T-cell (primary cell): ENCODE measurements at regions not wholly inside any gene's neighbourhood (a gene's known extent, or its start where the extent isn't known, plus 50 kb on each side); places are given as distances from the start of the nearest gene placed in this dataset.

Source experiments
- ATAC-seq, 4 experiments: fragments of 200-7000 bp in 3 of 4; fragments of 150-1000 bp in 1 of 4; cut with Tn5 transposase; replicated peaks in 1 of 4; 1 replicate in 3 of 4; 2 replicates in 1 of 4; pipeline ENCODE4 v1.10.0; 2021; ENCODE audit warnings: moderate library complexity in 3 of 4, mild to moderate bottlenecking in 2 of 4, moderate number of reproducible peaks in 1 of 4
- CTCF ChIA-PET, 2 donors: fragments of 300-600 bp; sonication (Branson Sonifier 250); formaldehyde crosslinking; loops; one replicate each; lab custom pipeline; 2022; ENCODE audit warnings: antibody characterized with exemption in 2 of 2; lab: Charles Lee
- POLR2A ChIA-PET, 2 donors: fragments of 300-600 bp; sonication (Branson Sonifier 250); formaldehyde crosslinking; loops; one replicate each; lab custom pipeline; 2022; ENCODE audit warnings: antibody characterized with exemption in 2 of 2; lab: Charles Lee
- DNase-seq, 35 experiments: peaks; one replicate each; pipeline versions ENCODE4 v3.0.0 to v3.0.0-alpha.2; 2013 to 2023
- H3K27ac ChIP-seq: one replicate; pipeline ENCODE4 v1.5.1; 2013; ENCODE audit warnings: low read length
- H3K27me3 ChIP-seq, 2 experiments: replicated peaks in 1 of 2; 1 replicate in 1 of 2; 2 replicates in 1 of 2; pipeline versions ENCODE4 v1.6.1 to v1.7.0; 2013; ENCODE audit warnings: low read length in 1 of 2, mixed read lengths in 1 of 2; ENCODE audit not compliant: control insufficient read depth in 2 of 2, insufficient read depth in 2 of 2; ENCODE audit errors: extremely low read depth in 1 of 2
- H3K36me3 ChIP-seq, 2 donors: 1 replicate in 1 of 2; 2 replicates in 1 of 2; pipeline versions ENCODE4 v1.6.1 to v1.7.0; 2013; ENCODE audit warnings: low read length in 1 of 2; ENCODE audit not compliant: control insufficient read depth in 2 of 2, insufficient read depth in 1 of 2; ENCODE audit errors: extremely low read depth in 1 of 2
- H3K4me1 ChIP-seq, 2 experiments: 1 replicate in 1 of 2; 2 replicates in 1 of 2; pipeline versions ENCODE4 v1.6.1 to v1.7.0; 2013; ENCODE audit warnings: low read length in 2 of 2, mixed read lengths in 1 of 2; ENCODE audit not compliant: insufficient read depth in 2 of 2, control insufficient read depth in 1 of 2; ENCODE audit errors: extremely low read depth in 1 of 2
- H3K4me3 ChIP-seq, 2 donors: 1 replicate in 1 of 2; 2 replicates in 1 of 2; pipeline versions ENCODE4 v1.5.1 to v1.7.0; 2013; ENCODE audit warnings: mild to moderate bottlenecking in 2 of 2, low read length in 1 of 2, moderate library complexity in 1 of 2; ENCODE audit not compliant: control insufficient read depth in 1 of 2; ENCODE audit errors: extremely low read depth in 1 of 2
- H3K9me3 ChIP-seq: 2 replicates; pipeline ENCODE4 v1.7.0; 2013
- H3K27ac Mint-ChIP-seq, 2 donors: one replicate each; pipeline ENCODE4 v1.8.0; 2020 to 2021; ENCODE audit warnings: mild to moderate bottlenecking in 2 of 2, mixed read lengths in 2 of 2
- H3K27me3 Mint-ChIP-seq, 2 donors: one replicate each; pipeline ENCODE4 v1.8.0; 2021 to 2022; ENCODE audit warnings: mixed read lengths in 2 of 2
- H3K36me3 Mint-ChIP-seq: one replicate; pipeline ENCODE4 v1.8.0; 2021; ENCODE audit warnings: mixed read lengths
- H3K4me1 Mint-ChIP-seq, 3 donors: one replicate each; pipeline ENCODE4 v1.8.0; 2020 to 2022; ENCODE audit warnings: mixed read lengths in 3 of 3, mild to moderate bottlenecking in 1 of 3
- H3K4me3 Mint-ChIP-seq, 3 donors: one replicate each; pipeline ENCODE4 v1.8.0; 2020 to 2022; ENCODE audit warnings: mild to moderate bottlenecking in 3 of 3, mixed read lengths in 3 of 3, moderate library complexity in 3 of 3
- H3K9me3 Mint-ChIP-seq, 3 donors: one replicate each; pipeline ENCODE4 v1.8.0; 2020 to 2022; ENCODE audit warnings: mixed read lengths in 3 of 3
- WGBS: methylation state at CpG from one replicate; pipeline ENCODE4 v1.1.5; 2013; ENCODE audit warnings: missing lambda C conversion rate; ENCODE audit not compliant: insufficient coverage; 5-methylcytosine and 5-hydroxymethylcytosine counted together

- peaks cover 0 to 3% of the 10 kb centered on the region in 2 experiments for H3K4me1 ChIP-seq
- WGBS = 82% methylated on average over 2 of the region's 3 CpGs
- Mint-ChIP-seq H3K27ac (no peak overlapping the region), H3K9me3 (peaks cover 3 to 11% (median 9%) of the 10 kb centered on the region in 3 donors), H3K4me3 (no peak overlapping the region), H3K36me3 (peaks cover 2% of the 10 kb centered on the region), H3K4me1 (peaks cover 3 to 8% (median 6%) of the 10 kb centered on the region in 3 donors), H3K27me3 (no peaks in the 10 kb centered on the region)
- H3K4me3 ChIP-seq = no peak overlapping the region
- no peak for DNase-seq
- H3K9me3 ChIP-seq = peaks cover 6% of the 10 kb centered on the region
- CTCF ChIA-PET = no interaction called here
- ATAC-seq = no peak
- POLR2A ChIA-PET = no interaction called here
- H3K27ac ChIP-seq = no peak overlapping the region
- H3K27me3 ChIP-seq = no peaks in the 10 kb centered on the region
- H3K36me3 ChIP-seq = no peaks in the 10 kb centered on the region
Measured at GRCh38 chr15:58292751-58293175, 139.0 kb upstream of the LIPC start.

GRCh38 chr15:58293622-58294550, 137.9 kb upstream of the LIPC start:
- Histone ChIP-seq H3K4me1 (peaks cover 0 to 3% of the 10 kb centered on the region in 2 experiments), H3K27ac (no peak overlapping the region), H3K4me3 (no peak overlapping the region), H3K36me3 (no peaks in the 10 kb centered on the region), H3K9me3 (peaks cover 6% of the 10 kb centered on the region), H3K27me3 (no peaks in the 10 kb centered on the region)
- ATAC-seq (no peak), DNase-seq (no peak)
- no peak overlapping the region for H3K27ac Mint-ChIP-seq
- POLR2A ChIA-PET = no interaction called here
- H3K4me3 Mint-ChIP-seq = no peak overlapping the region
- 78% methylated on average over 2 of the region's 8 CpGs for WGBS
- H3K4me1 Mint-ChIP-seq = peaks cover 3 to 8% (median 6%) of the 10 kb centered on the region in 3 donors
- CTCF ChIA-PET = interaction anchor here in 1 of 2 donors (0.6 kb wide), 1 partner anchor 403 kb away, joined by 3 read pairs; no protein-coding TSS in a partner anchor
- peaks cover 2% of the 10 kb centered on the region for H3K36me3 Mint-ChIP-seq
- H3K27me3 Mint-ChIP-seq = peaks cover 4 to 5% of the 10 kb centered on the region in 2 donors
- peaks cover 3 to 11% (median 9%) of the 10 kb centered on the region in 3 donors for H3K9me3 Mint-ChIP-seq

GRCh38 chr15:58294681-58295254, 137.0 kb upstream of the LIPC start:
- no CpG with 5 or more reads among the region's 2 CpGs for WGBS
- no peak overlapping the region for H3K27ac Mint-ChIP-seq
- ChIA-PET CTCF (no interaction called here), POLR2A (interaction anchor here (0.6 kb wide), 3 partner anchors 378 to 626 kb away, joined by 3 to 5 read pairs (median 3); no protein-coding TSS in a partner anchor)
- Histone ChIP-seq H3K4me1 (peaks cover 0 to 3% of the 10 kb centered on the region in 2 experiments), H3K27ac (no peak overlapping the region), H3K9me3 (peaks cover 6% of the 10 kb centered on the region), H3K4me3 (no peak overlapping the region), H3K27me3 (peaks cover 0 to 7% of the 10 kb centered on the region in 2 experiments), H3K36me3 (peaks cover 0 to 3% of the 10 kb centered on the region in 2 donors)
- H3K4me3 Mint-ChIP-seq = no peak overlapping the region
- DNase-seq = no peak
- H3K27me3 Mint-ChIP-seq = peaks cover 4 to 5% of the 10 kb centered on the region in 2 donors
- H3K4me1 Mint-ChIP-seq = peaks cover 3 to 6% (median 5%) of the 10 kb centered on the region in 3 donors
- no peak for ATAC-seq
- H3K36me3 Mint-ChIP-seq = peaks cover 2% of the 10 kb centered on the region
- H3K9me3 Mint-ChIP-seq = peaks cover 3 to 11% (median 9%) of the 10 kb centered on the region in 3 donors

- H3K36me3 ChIP-seq = peaks cover 0 to 3% of the 10 kb centered on the region in 2 donors
- Mint-ChIP-seq H3K4me3 (no peak overlapping the region), H3K27me3 (peaks cover 4 to 5% of the 10 kb centered on the region in 2 donors), H3K4me1 (peaks cover under 1 to 3% (median 2%) of the 10 kb centered on the region in 3 donors), H3K9me3 (peaks cover 3 to 11% (median 9%) of the 10 kb centered on the region in 3 donors), H3K36me3 (peaks cover 2% of the 10 kb centered on the region), H3K27ac (no peak overlapping the region)
- POLR2A ChIA-PET = interaction anchor here in 1 of 2 donors (0.6 kb wide), 2 partner anchors 480 to 627 kb away, joined by 3 read pairs; no protein-coding TSS in a partner anchor
- CTCF ChIA-PET = no interaction called here
- no CpG with 5 or more reads among the region's 7 CpGs for WGBS
- H3K4me1 ChIP-seq = no peaks in the 10 kb centered on the region
- H3K9me3 ChIP-seq = peaks cover 6% of the 10 kb centered on the region
- peaks cover 0 to 7% of the 10 kb centered on the region in 2 experiments for H3K27me3 ChIP-seq
- ATAC-seq (no peak), DNase-seq (no peak)
- H3K4me3 ChIP-seq = no peak overlapping the region
- H3K27ac ChIP-seq = no peak overlapping the region
Measured at GRCh38 chr15:58295637-58296215, 136.1 kb upstream of the LIPC start.

- H3K4me3 Mint-ChIP-seq = no peak overlapping the region
- H3K4me1 Mint-ChIP-seq = no peaks in the 10 kb centered on the region
- Histone ChIP-seq H3K9me3 (peaks cover 6% of the 10 kb centered on the region), H3K27me3 (peaks cover 0 to 7% of the 10 kb centered on the region in 2 experiments), H3K4me1 (no peaks in the 10 kb centered on the region), H3K27ac (no peak overlapping the region), H3K4me3 (no peak overlapping the region), H3K36me3 (peaks cover 0 to 3% of the 10 kb centered on the region in 2 donors)
- peaks cover 3 to 11% (median 9%) of the 10 kb centered on the region in 3 donors for H3K9me3 Mint-ChIP-seq
- no CpG with 5 or more reads among the region's 2 CpGs for WGBS
- DNase-seq (no peak), ATAC-seq (no peak)
- H3K27ac Mint-ChIP-seq = no peak overlapping the region
- H3K27me3 Mint-ChIP-seq = peaks cover 4 to 5% of the 10 kb centered on the region in 2 donors
- POLR2A ChIA-PET = no interaction called here
- CTCF ChIA-PET = no interaction called here
- H3K36me3 Mint-ChIP-seq = peaks cover 2% of the 10 kb centered on the region
Measured at GRCh38 chr15:58296276-58296675, 135.5 kb upstream of the LIPC start.

GRCh38 chr15:58297639-58298038, 134.2 kb upstream of the LIPC start:
- CTCF ChIA-PET = no interaction called here
- H3K4me1 ChIP-seq = no peaks in the 10 kb centered on the region
- peaks cover 3% of the 10 kb centered on the region for H3K9me3 ChIP-seq
- WGBS = 100% methylated on average over 1 of the region's 1 CpG
- Mint-ChIP-seq H3K4me3 (no peak overlapping the region), H3K36me3 (peaks cover 1% of the 10 kb centered on the region), H3K9me3 (peaks cover 1 to 11% (median 7%) of the 10 kb centered on the region in 3 donors), H3K4me1 (peaks cover 0 to under 1% (median 0%) of the 10 kb centered on the region in 3 donors), H3K27me3 (peaks cover 4 to 5% of the 10 kb centered on the region in 2 donors), H3K27ac (no peak overlapping the region)
- H3K27ac ChIP-seq = no peak overlapping the region
- H3K36me3 ChIP-seq = peaks cover 0 to 3% of the 10 kb centered on the region in 2 donors
- POLR2A ChIA-PET = interaction anchor here in 1 of 2 donors (0.9 kb wide), 1 partner anchor 14 kb away, joined by 3 read pairs; no protein-coding TSS in a partner anchor
- DNase-seq (no peak), ATAC-seq (no peak)
- no peak overlapping the region for H3K4me3 ChIP-seq
- peaks cover 0 to 7% of the 10 kb centered on the region in 2 experiments for H3K27me3 ChIP-seq
